CD4-positive, CD25-positive, alpha-beta regulatory T cell (primary cell): ENCODE measurements at regions not wholly inside any gene's neighbourhood (a gene's known extent, or its start where the extent isn't known, plus 50 kb on each side); places are given as distances from the start of the nearest gene placed in this dataset.
A peak's percentile ranks its signal among the peaks of the same experiment; 100 is the strongest.

Source experiments
- ATAC-seq, 2 donors: fragments of 150-1000 bp; cut with Tn5 transposase; one replicate each; pipeline ENCODE4 v1.10.0; 2021; ENCODE audit warnings: low read depth in 2 of 2, moderate number of reproducible peaks in 2 of 2, moderate library complexity in 1 of 2
- DNase-seq, 3 donors: peaks; one replicate each; pipeline versions ENCODE4 v3.0.0 to v3.0.0-alpha.2; 2012 to 2022; ENCODE audit warnings: mixed read lengths in 1 of 3
- H3K27ac ChIP-seq: one replicate; pipeline ENCODE4 v1.7.0; 2013; ENCODE audit warnings: mild to moderate bottlenecking, low read length; ENCODE audit not compliant: insufficient read depth, poor library complexity, severe bottlenecking
- H3K27me3 ChIP-seq: one replicate; pipeline ENCODE4 v1.7.0; 2013; ENCODE audit warnings: low read length; ENCODE audit not compliant: control insufficient read depth, insufficient read depth
- H3K36me3 ChIP-seq: one replicate; pipeline ENCODE4 v1.7.0; 2013; ENCODE audit warnings: mild to moderate bottlenecking, low read length, moderate library complexity; ENCODE audit not compliant: control insufficient read depth, insufficient read depth
- H3K4me1 ChIP-seq: 2 replicates; pipeline ENCODE4 v1.7.0; 2013; ENCODE audit warnings: mild to moderate bottlenecking, low read length; ENCODE audit not compliant: insufficient read depth, control insufficient read depth, poor library complexity, severe bottlenecking
- H3K4me3 ChIP-seq: one replicate; pipeline ENCODE4 v1.7.0; 2013; ENCODE audit warnings: low read depth, mild to moderate bottlenecking, low read length, moderate library complexity
- H3K9me3 ChIP-seq, 2 experiments: 1 replicate in 1 of 2; 2 replicates in 1 of 2; pipeline ENCODE4 v1.7.0; 2013; ENCODE audit warnings: low read length in 2 of 2, mild to moderate bottlenecking in 1 of 2, moderate library complexity in 1 of 2; ENCODE audit not compliant: control insufficient read depth in 2 of 2
- H3K27ac Mint-ChIP-seq, 3 donors: one replicate each; pipeline ENCODE4 v1.8.0; 2020 to 2022; ENCODE audit warnings: mild to moderate bottlenecking in 3 of 3, mixed read lengths in 3 of 3, moderate library complexity in 2 of 3
- H3K27me3 Mint-ChIP-seq: one replicate; pipeline ENCODE4 v1.8.0; 2022; ENCODE audit warnings: mild to moderate bottlenecking, mixed read lengths
- H3K36me3 Mint-ChIP-seq: one replicate; pipeline ENCODE4 v1.8.0; 2020; ENCODE audit warnings: mixed read lengths
- H3K4me1 Mint-ChIP-seq, 4 donors: one replicate each; pipeline ENCODE4 v1.8.0; 2020 to 2022; ENCODE audit warnings: mixed read lengths in 4 of 4, mild to moderate bottlenecking in 1 of 4
- H3K4me3 Mint-ChIP-seq, 4 donors: one replicate each; pipeline ENCODE4 v1.8.0; 2020 to 2022; ENCODE audit warnings: mild to moderate bottlenecking in 4 of 4, mixed read lengths in 4 of 4, moderate library complexity in 3 of 4
- H3K9me3 Mint-ChIP-seq, 7 donors: one replicate each; pipeline ENCODE4 v1.8.0; 2020 to 2022; ENCODE audit warnings: mixed read lengths in 7 of 7, mild to moderate bottlenecking in 3 of 7, moderate library complexity in 2 of 7

DNA sequence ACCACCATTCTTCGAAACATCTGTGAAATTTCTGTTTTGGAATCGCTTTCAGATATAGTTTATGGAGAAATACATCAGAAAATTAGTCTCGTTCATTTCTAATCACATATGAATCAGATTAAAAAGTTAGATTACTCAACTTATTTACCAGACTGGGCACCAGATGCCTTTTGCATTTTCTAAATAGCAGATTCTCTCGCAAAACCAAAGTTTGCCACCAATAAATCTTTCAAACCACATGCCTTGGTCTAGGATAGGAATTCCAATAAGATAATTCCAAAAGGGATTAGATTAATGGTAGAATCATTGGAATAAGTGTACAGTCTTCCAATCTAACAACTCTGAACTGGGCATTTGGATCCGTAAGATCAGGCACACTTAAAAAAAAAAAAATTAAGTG, 160.4 kb upstream of the TAB2 start:
- H3K4me3 Mint-ChIP-seq, result no peak overlapping the region
- H3K9me3 Mint-ChIP-seq, result peaks cover 0 to 6% (median 1%) of the 10 kb centered on the region in 7 donors
- Histone ChIP-seq H3K36me3 (no peaks in the 10 kb centered on the region), H3K27ac (no peak overlapping the region), H3K9me3 (no peaks in the 10 kb centered on the region), H3K27me3 (no peaks in the 10 kb centered on the region), H3K4me1 (peaks cover 28% of the 10 kb centered on the region), H3K4me3 (no peak overlapping the region)
- peaks cover 5% of the 10 kb centered on the region for H3K36me3 Mint-ChIP-seq
- ATAC-seq (no peak), DNase-seq (no peak)
- H3K27me3 Mint-ChIP-seq, result no peaks in the 10 kb centered on the region
- H3K27ac Mint-ChIP-seq, result no peak overlapping the region
- H3K4me1 Mint-ChIP-seq, result peaks cover 19 to 34% (median 32%) of the 10 kb centered on the region in 4 donors

DNA sequence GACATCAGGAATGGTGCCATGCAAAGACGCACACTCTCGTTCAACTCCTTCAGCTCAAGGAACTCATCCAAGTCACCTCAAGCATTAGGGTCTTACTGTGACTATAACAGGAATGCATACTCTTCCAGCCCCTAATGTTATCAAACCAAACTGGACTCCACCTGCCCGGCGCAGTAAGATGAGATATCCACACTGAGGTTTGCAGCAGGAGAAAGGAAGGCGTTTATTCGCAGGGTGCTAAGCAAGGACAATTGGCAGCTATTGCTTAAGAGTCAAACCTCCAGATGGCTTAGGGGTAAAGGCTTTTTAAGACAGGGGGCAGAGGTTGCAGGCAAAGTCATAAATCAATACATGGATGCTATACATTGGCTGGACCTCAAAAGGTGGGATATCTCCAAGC, 159.4 kb upstream of the TAB2 start:
- Mint-ChIP-seq H3K27me3 (no peaks in the 10 kb centered on the region), H3K9me3 (peaks cover 0 to 5% (median 1%) of the 10 kb centered on the region in 7 donors), H3K4me1 (peaks cover 19 to 25% (median 24%) of the 10 kb centered on the region in 4 donors), H3K27ac (no peak overlapping the region), H3K36me3 (peaks cover 5% of the 10 kb centered on the region), H3K4me3 (no peak overlapping the region)
- Histone ChIP-seq H3K27me3 (no peaks in the 10 kb centered on the region), H3K4me3 (no peak overlapping the region), H3K4me1 (peaks cover 20% of the 10 kb centered on the region), H3K27ac (no peak overlapping the region), H3K9me3 (no peaks in the 10 kb centered on the region), H3K36me3 (no peaks in the 10 kb centered on the region)
- ATAC-seq (no peak), DNase-seq (no peak)

DNA sequence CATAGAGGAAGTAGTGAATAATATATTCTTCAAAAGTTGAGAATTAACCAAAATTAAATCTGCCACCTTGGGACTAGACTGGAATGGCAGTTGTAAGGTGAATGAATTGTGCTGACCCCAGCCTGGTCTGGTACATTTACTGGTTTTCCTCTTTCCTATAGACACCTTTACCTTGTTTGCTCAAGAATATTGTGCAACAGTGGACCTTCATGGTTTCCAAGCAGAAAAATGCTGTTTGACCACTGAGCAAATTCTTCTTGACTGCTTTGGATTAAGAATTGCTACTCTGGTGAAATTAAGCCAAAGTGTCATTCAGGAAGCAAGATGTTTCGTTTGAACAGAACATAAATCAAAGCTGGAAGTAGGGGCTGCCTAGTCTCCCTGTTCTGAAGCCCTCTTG, 156.6 kb upstream of the TAB2 start:
- Mint-ChIP-seq H3K27me3 (no peaks in the 10 kb centered on the region), H3K4me1 (peaks cover 0 to 4% (median 2%) of the 10 kb centered on the region in 4 donors), H3K27ac (no peak overlapping the region), H3K4me3 (no peak overlapping the region), H3K36me3 (peaks cover 5% of the 10 kb centered on the region), H3K9me3 (peaks cover 0 to 3% (median 0%) of the 10 kb centered on the region in 7 donors)
- Histone ChIP-seq H3K4me3 (no peak overlapping the region), H3K4me1 (peaks cover under 1% of the 10 kb centered on the region), H3K27ac (no peak overlapping the region), H3K36me3 (no peaks in the 10 kb centered on the region), H3K27me3 (no peaks in the 10 kb centered on the region), H3K9me3 (no peaks in the 10 kb centered on the region)
- DNase-seq, result no peak
- no peak for ATAC-seq

DNA sequence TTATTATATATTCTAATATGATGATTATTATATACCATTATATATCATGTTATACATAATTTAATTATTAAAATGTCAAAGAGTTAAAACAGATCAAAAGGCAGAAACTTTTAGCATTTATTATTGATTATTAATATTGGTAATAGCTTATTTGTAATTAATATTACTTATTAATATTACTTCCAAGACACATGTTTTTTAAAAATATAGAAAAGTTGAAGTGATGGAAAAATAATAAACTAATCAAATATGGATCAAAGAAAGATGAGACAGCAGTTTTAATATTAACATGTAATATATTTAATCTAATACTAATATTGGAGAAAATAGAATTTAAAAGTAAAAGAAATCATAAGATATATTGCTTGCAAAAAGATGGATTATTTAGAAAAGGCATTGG, 154.6 kb upstream of the TAB2 start:
- DNase-seq (no peak), ATAC-seq (no peak)
- H3K27ac ChIP-seq, result no peak overlapping the region
- no peaks in the 10 kb centered on the region for H3K36me3 ChIP-seq
- Mint-ChIP-seq H3K4me3 (no peak overlapping the region), H3K9me3 (peaks cover 0 to 3% (median 0%) of the 10 kb centered on the region in 7 donors), H3K4me1 (peaks cover 0 to 20% (median 11%) of the 10 kb centered on the region in 4 donors), H3K27me3 (no peaks in the 10 kb centered on the region), H3K36me3 (peaks cover 5% of the 10 kb centered on the region), H3K27ac (no peak overlapping the region)
- H3K4me3 ChIP-seq, result no peak overlapping the region
- no peaks in the 10 kb centered on the region for H3K27me3 ChIP-seq
- H3K4me1 ChIP-seq, result peaks cover 15% of the 10 kb centered on the region
- no peaks in the 10 kb centered on the region for H3K9me3 ChIP-seq

DNA sequence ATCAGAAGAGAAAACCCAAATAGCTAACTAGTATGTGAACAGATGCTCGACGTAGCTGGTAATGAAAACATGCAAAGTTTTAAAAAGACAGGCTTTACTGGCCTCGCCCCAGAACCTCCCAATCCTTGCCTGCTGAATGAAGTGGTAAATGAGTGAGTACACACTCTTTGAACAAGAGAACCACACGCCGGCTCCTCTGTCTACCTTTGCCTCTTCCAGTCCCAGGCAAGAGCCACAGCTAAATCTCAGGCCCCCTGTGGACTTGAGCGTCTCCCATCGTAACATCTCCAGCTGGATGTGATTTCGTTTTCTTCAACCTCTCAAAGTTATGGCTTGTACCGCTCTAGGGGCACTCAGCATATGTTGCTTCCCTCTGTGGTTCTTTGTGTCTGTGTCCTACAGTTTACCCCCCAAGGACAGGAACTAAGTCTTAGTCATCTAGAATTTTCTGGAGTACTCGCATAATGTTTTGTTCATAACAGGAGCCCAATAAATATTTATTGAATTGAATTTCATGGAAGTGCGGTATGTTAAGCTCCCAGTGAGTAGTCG, 153.2 kb upstream of the TAB2 start:
- peaks cover 5% of the 10 kb centered on the region for H3K36me3 Mint-ChIP-seq
- H3K27me3 Mint-ChIP-seq, result no peaks in the 10 kb centered on the region
- H3K27ac ChIP-seq, result no peak overlapping the region
- H3K4me1 Mint-ChIP-seq, result peaks cover 0 to 27% (median 12%) of the 10 kb centered on the region in 4 donors
- no peak for ATAC-seq
- H3K9me3 Mint-ChIP-seq, result peaks cover 0 to 1% (median 0%) of the 10 kb centered on the region in 7 donors
- no peak overlapping the region for H3K4me3 Mint-ChIP-seq
- peaks cover 15% of the 10 kb centered on the region for H3K4me1 ChIP-seq
- peak overlapping the region in 1 of 3 donors; percentile 72 for H3K27ac Mint-ChIP-seq
- DNase-seq, result no peak
- no peak overlapping the region for H3K4me3 ChIP-seq
- H3K27me3 ChIP-seq, result no peaks in the 10 kb centered on the region
- H3K9me3 ChIP-seq, result no peaks in the 10 kb centered on the region
- H3K36me3 ChIP-seq, result no peaks in the 10 kb centered on the region

DNA sequence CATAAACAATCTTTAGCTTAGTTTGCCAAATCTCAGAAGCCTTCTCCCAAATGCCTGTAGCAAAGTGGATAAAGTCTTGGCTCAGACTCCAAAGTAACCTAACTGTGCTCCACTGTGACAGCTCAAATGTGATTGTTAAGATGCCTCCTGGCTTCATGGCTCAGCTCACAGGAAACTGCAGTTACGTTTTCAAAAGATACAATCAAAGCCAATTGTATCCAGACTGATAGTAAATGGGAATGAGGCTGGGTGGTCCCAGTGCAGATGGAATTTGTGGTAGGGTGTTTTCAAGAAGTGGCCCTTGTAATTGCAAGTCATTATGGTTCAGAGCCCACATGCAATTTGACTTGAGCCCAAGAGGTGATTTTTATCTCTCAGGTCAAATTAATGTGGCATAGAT, 151.2 kb upstream of the TAB2 start:
- Mint-ChIP-seq H3K4me1 (peaks cover 0 to 33% (median 15%) of the 10 kb centered on the region in 4 donors), H3K27me3 (no peaks in the 10 kb centered on the region), H3K36me3 (peaks cover 8% of the 10 kb centered on the region), H3K27ac (peak overlapping the region; percentile 40 to 81 (median 53)), H3K9me3 (no peaks in the 10 kb centered on the region), H3K4me3 (peak overlapping the region in 2 of 4 donors; percentile 28 to 44)
- DNase-seq (no peak), ATAC-seq (no peak)
- no peak overlapping the region for H3K27ac ChIP-seq
- H3K4me1 ChIP-seq, result peaks cover 15% of the 10 kb centered on the region
- no peaks in the 10 kb centered on the region for H3K27me3 ChIP-seq
- H3K9me3 ChIP-seq, result no peaks in the 10 kb centered on the region
- peak overlapping the region; percentile 37 for H3K4me3 ChIP-seq
- no peaks in the 10 kb centered on the region for H3K36me3 ChIP-seq

DNA sequence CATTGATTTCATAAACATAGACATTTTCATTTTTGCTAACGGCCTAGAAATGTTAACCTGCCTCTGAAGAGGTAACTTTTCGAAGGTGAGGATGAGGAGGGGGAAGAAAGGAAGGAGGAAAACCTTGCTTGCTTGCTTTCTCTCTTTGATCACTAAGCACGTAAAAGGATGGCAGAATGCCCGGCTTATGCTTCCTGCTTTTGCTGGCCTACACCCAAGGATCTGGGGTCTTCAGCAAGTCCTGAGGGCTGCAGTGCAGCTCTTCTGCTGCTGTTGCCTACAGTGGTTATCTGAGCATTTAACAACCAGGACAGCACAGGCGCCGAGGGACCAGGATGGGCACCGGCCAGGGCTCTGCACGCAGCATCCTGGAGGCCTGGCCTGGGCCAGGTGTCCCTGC, 150.8 kb upstream of the TAB2 start:
- Histone ChIP-seq H3K36me3 (no peaks in the 10 kb centered on the region), H3K27ac (no peak overlapping the region), H3K9me3 (no peaks in the 10 kb centered on the region), H3K4me3 (peak overlapping the region; percentile 37), H3K27me3 (no peaks in the 10 kb centered on the region), H3K4me1 (peaks cover 15% of the 10 kb centered on the region)
- DNase-seq (no peak), ATAC-seq (no peak)
- Mint-ChIP-seq H3K36me3 (peaks cover 8% of the 10 kb centered on the region), H3K9me3 (no peaks in the 10 kb centered on the region), H3K27me3 (no peaks in the 10 kb centered on the region), H3K4me1 (peaks cover 0 to 35% (median 15%) of the 10 kb centered on the region in 4 donors), H3K27ac (peak overlapping the region; percentile 40 to 81 (median 53)), H3K4me3 (peak overlapping the region in 2 of 4 donors; percentile 28 to 44)

DNA sequence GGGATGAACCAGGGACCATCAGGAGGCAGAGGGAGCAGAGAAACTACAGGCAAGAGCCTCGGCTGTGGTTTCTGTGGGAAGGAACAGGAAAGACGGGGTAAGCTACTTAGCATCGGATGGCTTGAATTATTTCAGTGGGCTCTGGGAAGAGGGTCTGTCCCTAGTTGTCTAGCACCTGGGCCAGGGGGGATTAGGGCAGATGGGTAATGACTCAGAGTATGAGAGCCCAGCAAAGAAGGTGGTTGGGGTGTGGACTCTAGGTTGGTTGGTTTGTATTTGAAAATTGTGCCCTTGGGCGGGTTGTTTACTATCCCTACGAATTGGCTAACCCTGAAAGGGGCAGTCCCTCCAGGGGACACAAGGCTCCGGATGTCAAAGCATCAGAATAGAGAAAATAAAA, 148.5 kb upstream of the TAB2 start:
- H3K27me3 ChIP-seq, result no peaks in the 10 kb centered on the region
- DNase-seq (no peak), ATAC-seq (no peak)
- H3K27ac ChIP-seq, result no peak overlapping the region
- Mint-ChIP-seq H3K4me3 (no peak overlapping the region), H3K27me3 (no peaks in the 10 kb centered on the region), H3K9me3 (peaks cover 0 to 1% (median 0%) of the 10 kb centered on the region in 7 donors), H3K4me1 (peaks cover 5 to 38% (median 18%) of the 10 kb centered on the region in 4 donors), H3K27ac (peak overlapping the region in 2 of 3 donors; percentile 5 to 63), H3K36me3 (peaks cover 8% of the 10 kb centered on the region)
- no peak overlapping the region for H3K4me3 ChIP-seq
- peaks cover 15% of the 10 kb centered on the region for H3K4me1 ChIP-seq
- no peaks in the 10 kb centered on the region for H3K9me3 ChIP-seq
- no peaks in the 10 kb centered on the region for H3K36me3 ChIP-seq
